GM12878 (cell line): ENCODE measurements at regions not wholly inside any gene's neighbourhood (a gene's known extent, or its start where the extent isn't known, plus 50 kb on each side); places are given as distances from the start of the nearest gene placed in this dataset.

Experiments
- ATAC-seq: fragments of 200-7000 bp; cut with Tn5 transposase; 3 replicates; pipeline ENCODE4 v1.9.1; 2020; ENCODE audit warnings: mild to moderate bottlenecking, moderate library complexity
- BruUV-seq: library from RNA; stranded (reverse); fragments of 400-500 nt; replicated peaks from 2 replicates; lab custom pipeline; 2021; lab: Mats Ljungman, UMichigan
- CTCF ChIA-PET: fragments of 300-600 bp; sonication (Branson Sonifier 250); formaldehyde crosslinking; extraction: SDS; loops from one replicate; lab custom pipeline; 2021; ENCODE audit warnings: inconsistent platforms; lab: Yijun Ruan, JAX
- POLR2A ChIA-PET: fragments of 350-600 bp; formaldehyde crosslinking; extraction: SDS; loops from one replicate; lab custom pipeline; 2021; ENCODE audit warnings: inconsistent platforms; lab: Charles Lee
- RAD21 ChIA-PET: fragments of 300-600 bp; sonication (Branson Sonifier 250); formaldehyde crosslinking; loops from one replicate; lab custom pipeline; 2023; ENCODE audit warnings: antibody characterized with exemption; ENCODE audit not compliant: unreplicated experiment; lab: Charles Lee
- SMC1A ChIA-PET: fragments of 300-600 bp; sonication (Branson Sonifier 250); formaldehyde crosslinking; loops from one replicate; lab custom pipeline; 2023; ENCODE audit not compliant: unreplicated experiment, uncharacterized antibody; lab: Charles Lee
- DNase-seq: peaks from one replicate; pipeline ENCODE4 v3.0.0-alpha.2; 2011; ENCODE audit warnings: low read depth, low spot score
- FAIRE-seq: peaks from 3 replicates; lab custom pipeline; 2011; peaks lifted over from hg19 to GRCh38; lab: Jason Lieb, UNC
- H2AFZ ChIP-seq: 2 replicates; pipeline ENCODE4 v1.6.0; 2011; ENCODE audit warnings: low read depth, low read length, control low read depth; ENCODE audit not compliant: control insufficient read depth
- H3K27ac ChIP-seq: 2 replicates; pipeline ENCODE4 v1.5.1; 2011; ENCODE audit warnings: control low read depth; ENCODE audit not compliant: control insufficient read depth, insufficient read depth
- H3K27me3 ChIP-seq, 2 experiments: replicated peaks in 1 of 2; 2 replicates each; pipeline versions ENCODE4 v1.6.0 to v1.6.1; 2011; ENCODE audit warnings: low read length in 1 of 2; ENCODE audit not compliant: control insufficient read depth in 2 of 2, insufficient read depth in 2 of 2
- H3K36me3 ChIP-seq, 2 experiments: 2 replicates each; pipeline ENCODE4 v1.5.1; 2011; ENCODE audit warnings: low read length in 1 of 2; ENCODE audit not compliant: control insufficient read depth in 2 of 2, insufficient read depth in 2 of 2
- H3K4me1 ChIP-seq: 2 replicates; pipeline ENCODE4 v1.6.1; 2011; ENCODE audit warnings: mild to moderate bottlenecking, low read length, moderate library complexity, mixed read lengths; ENCODE audit not compliant: control insufficient read depth, insufficient read depth
- H3K4me2 ChIP-seq: 2 replicates; pipeline ENCODE4 v1.6.0; 2011; ENCODE audit warnings: control low read depth; ENCODE audit not compliant: control insufficient read depth, insufficient read depth
- H3K4me3 ChIP-seq: fragments of 200-600 bp; sonication (generic); 2 replicates; pipeline ENCODE4 v1.5.1; 2016
- H3K79me2 ChIP-seq: 2 replicates; pipeline ENCODE4 v1.6.0; 2011; ENCODE audit warnings: low read length; ENCODE audit not compliant: control insufficient read depth, insufficient read depth
- H3K9ac ChIP-seq: 2 replicates; pipeline ENCODE4 v1.8.0; 2011; ENCODE audit warnings: low read length, control low read depth, mixed read lengths; ENCODE audit not compliant: control insufficient read depth, insufficient read depth
- H3K9me3 ChIP-seq: replicated peaks from 3 replicates; pipeline ENCODE4 v1.5.1; 2011; ENCODE audit warnings: mild to moderate bottlenecking, low read length; ENCODE audit not compliant: control insufficient read depth, insufficient read depth
- H4K20me1 ChIP-seq: 2 replicates; pipeline ENCODE4 v1.6.0; 2011; ENCODE audit not compliant: control insufficient read depth, insufficient read depth
- BRCA1 ChIP-seq: IDR thresholded peaks from 2 replicates; pipeline ENCODE4 v1.6.1; 2011; ENCODE audit warnings: low read depth, low read length, improper control_type of control experiment
- CEBPZ ChIP-seq: fragments of 150-350 bp; IDR thresholded peaks from 2 replicates; pipeline ENCODE4 v1.6.1; 2016; ENCODE audit warnings: low read depth, low read length
- CHD1 ChIP-seq: IDR thresholded peaks from 2 replicates; pipeline ENCODE4 v1.6.1; 2012; ENCODE audit warnings: low read depth, low read length, improper control_type of control experiment
- ESRRA ChIP-seq: IDR thresholded peaks from 2 replicates; pipeline ENCODE4 v1.6.1; 2012; ENCODE audit warnings: mild to moderate bottlenecking, low read length, improper control_type of control experiment
- HDAC6 ChIP-seq: fragments of 200-600 bp; sonication (generic); IDR thresholded peaks from one replicate; pipeline ENCODE4 v1.8.0; 2017; ENCODE audit warnings: antibody characterized with exemption; ENCODE audit not compliant: unreplicated experiment
- IKZF2 ChIP-seq, 2 experiments: fragments of 450-650 bp; IDR thresholded peaks; 2 replicates each; pipeline ENCODE4 v1.6.1; 2017; ENCODE audit warnings: mild to moderate bottlenecking in 2 of 2, moderate library complexity in 2 of 2
- JUNB ChIP-seq: IDR thresholded peaks from 2 replicates; pipeline ENCODE4 v1.6.1; 2016; ENCODE audit warnings: antibody characterized with exemption, mild to moderate bottlenecking
- NFIC ChIP-seq: IDR thresholded peaks from 2 replicates; pipeline ENCODE4 v1.6.1; 2012; ENCODE audit warnings: low read depth, mild to moderate bottlenecking, inconsistent platforms, low read length, moderate library complexity
- NR2C1 ChIP-seq: fragments of 450-650 bp; IDR thresholded peaks from 2 replicates; pipeline ENCODE4 v1.6.1; 2017; ENCODE audit warnings: antibody characterized with exemption, mild to moderate bottlenecking, moderate library complexity
- NRF1 ChIP-seq: conservative IDR thresholded peaks from 2 replicates; pipeline ENCODE4 v1.6.1; 2011; ENCODE audit warnings: mild to moderate bottlenecking, low read depth, low read length, improper control_type of control experiment
- PAX8 ChIP-seq: fragments of 450-650 bp; IDR thresholded peaks from 2 replicates; pipeline ENCODE4 v1.6.1; 2017; ENCODE audit warnings: mild to moderate bottlenecking, moderate library complexity
- RB1 ChIP-seq: fragments of 450-650 bp; formaldehyde crosslinking; IDR thresholded peaks from 2 replicates; pipeline ENCODE4 v1.6.1; 2017; ENCODE audit warnings: mild to moderate bottlenecking, borderline replicate concordance
- RELA ChIP-seq: fragments of 450-650 bp; IDR thresholded peaks from 2 replicates; pipeline ENCODE4 v1.8.0; 2014; ENCODE audit warnings: borderline replicate concordance; ENCODE audit not compliant: partially characterized antibody
- SMARCA5 ChIP-seq: fragments of 450-650 bp; IDR thresholded peaks from 2 replicates; pipeline ENCODE4 v1.6.1; 2017; ENCODE audit warnings: mild to moderate bottlenecking
- SREBF1 ChIP-seq: IDR thresholded peaks from 2 replicates; pipeline ENCODE4 v1.6.1; 2012; ENCODE audit warnings: mild to moderate bottlenecking, low read length
- YBX1 ChIP-seq: fragments of 450-650 bp; IDR thresholded peaks from 2 replicates; pipeline ENCODE4 v1.6.1; 2016; ENCODE audit warnings: antibody characterized with exemption
- ZNF217 ChIP-seq: fragments of 450-650 bp; IDR thresholded peaks from 2 replicates; pipeline ENCODE4 v1.6.1; 2017; ENCODE audit warnings: antibody characterized with exemption, mild to moderate bottlenecking
- ZNF592 ChIP-seq: fragments of 450-650 bp; IDR thresholded peaks from 2 replicates; pipeline ENCODE4 v1.6.1; 2017; ENCODE audit warnings: mild to moderate bottlenecking, moderate library complexity
- in situ Hi-C: fragments of 300-500 bp; cut with MboI; formaldehyde crosslinking; loops from 9 replicates; pipeline ENCODE4 v1.14.3; 2018; ENCODE audit warnings: mixed read lengths
- intact Hi-C: fragments of 100-400 bp; cut with micrococcal nuclease; formaldehyde crosslinking; loops from one replicate; pipeline ENCODE4 v1.14.2; 2022; ENCODE audit not compliant: unreplicated experiment

- ChIA-PET CTCF (interaction anchor here (0.7 to 3.5 kb wide), 11 partner anchors 13 to 1027 kb away, joined by 3 to 30 read pairs (median 8); no protein-coding TSS in a partner anchor), POLR2A (interaction anchor here (0.7 kb wide), 1 partner anchor 111 kb away, joined by 3 read pairs; no protein-coding TSS in a partner anchor), SMC1A (interaction anchor here (0.8 to 2.9 kb wide), 7 partner anchors 14 to 963 kb away, joined by 3 to 11 read pairs (median 5); no protein-coding TSS in a partner anchor), RAD21 (interaction anchor here (1.4 to 4.9 kb wide), 2 partner anchors 920 to 961 kb away, joined by 4 to 34 read pairs; no protein-coding TSS in a partner anchor)
- Histone ChIP-seq H3K79me2 (no peaks in the 10 kb centered on the region), H3K27ac (no peak overlapping the region), H3K9ac (no peak overlapping the region), H3K4me3 (no peak overlapping the region), H4K20me1 (no peaks in the 10 kb centered on the region), H3K27me3 (peaks cover 0 to 2% of the 10 kb centered on the region in 2 experiments; a peak in 2 of 4 replicates), H3K4me2 (no peak overlapping the region), H3K4me1 (no peaks in the 10 kb centered on the region), H2AFZ (no peak overlapping the region), H3K9me3 (no peaks in the 10 kb centered on the region), H3K36me3 (no peaks in the 10 kb centered on the region)
- ATAC-seq (no peak), DNase-seq (no peak), FAIRE-seq (no peak)
- in situ Hi-C loops (no loop called here), intact Hi-C loops (no loop called here)
- no TSS peak for BruUV-seq
- TF ChIP-seq SREBF1 (no peak), IKZF2 (IDR thresholded peaks at IDR 0.05) (no peak), CHD1 (no peak), ESRRA (no peak), YBX1 (no peak), NFIC (no peak), JUNB (no peak), NRF1 (no peak), BRCA1 (no peak), HDAC6 (no peak), NR2C1 (no peak), PAX8 (no peak), SMARCA5 (no peak), RB1 (no peak), CEBPZ (no peak), RELA (no peak), ZNF592 (no peak), ZNF217 (no peak)
Observed at GRCh38 chr10:118457824-118458428, 115.8 kb upstream of the FAM204A start.
